ENCODE measurements at regions not wholly inside any gene's neighbourhood (a gene's known extent, or its start where the extent isn't known, plus 50 kb on each side); places are given as distances from the start of the nearest gene placed in this dataset.

- TF ChIP-seq ELK1 (IDR thresholded peaks at IDR 0.05; ENCODE audit: low read depth, low read length): no peak
- no peak for TF ChIP-seq MYC (IDR thresholded peaks at IDR 0.05; ENCODE audit: borderline replicate concordance, low read length)
These were observed 66.1 kb upstream of the FUT8 start (continued) for GRCh38 chr14:65346474-65346873.

- CTCF ChIA-PET: interaction anchor here (1.4 kb wide), 1 partner anchor 14 kb away, joined by 4 read pairs; no protein-coding TSS in a partner anchor
- POLR2A ChIA-PET: no interaction called here
- no peak overlapping the region for H3K27ac ChIP-seq
- H3K4me2 ChIP-seq: no peak overlapping the region
- H3K4me1 ChIP-seq: no peaks in the 10 kb centered on the region
- WGBS (ENCODE audit: missing lambda C conversion rate): 64% methylated on average over 5 of the region's 5 CpGs
- no peak for DNase-seq (ENCODE audit: low read depth in 1 of 2, low spot score in 1 of 2)
- no peak for TF ChIP-seq PBX3 (IDR thresholded peaks at IDR 0.05)
- no peak for TF ChIP-seq ATOH8 (CRISPR knock-in tag; IDR thresholded peaks at IDR 0.05; ENCODE audit: low read depth)
- TF ChIP-seq MAFK (IDR thresholded peaks at IDR 0.05; ENCODE audit: partially characterized antibody): peak; percentile 48
- TF ChIP-seq USF2 (IDR thresholded peaks at IDR 0.05): no peak
- no peak for TF ChIP-seq HES2 (IDR thresholded peaks at IDR 0.05)
- no peaks in the 10 kb centered on the region for H3K9me3 ChIP-seq
- H3K4me3 ChIP-seq: no peak overlapping the region
- ATAC-seq: no peak
- no peak for FAIRE-seq
These were observed 65.6 kb upstream of the FUT8 start for GRCh38 chr14:65346895-65347294.

GRCh38 chr14:65348137-65348536 lies 64.4 kb upstream of the FUT8 start:
- ChIA-PET CTCF (interaction anchor here (0.6 to 1.4 kb wide), 2 partner anchors 13 to 213 kb away, joined by 3 to 4 read pairs; no protein-coding TSS in a partner anchor), POLR2A (interaction anchor here (0.6 to 0.7 kb wide), 2 partner anchors 43 to 164 kb away, joined by 3 read pairs; no protein-coding TSS in a partner anchor)
- WGBS (ENCODE audit: missing lambda C conversion rate): 77% methylated on average over 3 of the region's 3 CpGs
- FAIRE-seq (no peak), ATAC-seq (no peak), DNase-seq (ENCODE audit: low read depth in 1 of 2, low spot score in 1 of 2) (no peak)
- H3K4me3 ChIP-seq: no peak overlapping the region
- no peak overlapping the region; a peak in 1 of 6 replicates for H3K27ac ChIP-seq
- H3K4me2 ChIP-seq: no peak overlapping the region
- peaks cover 5% of the 10 kb centered on the region; the same call in 2 of the 3 replicates for H3K4me1 ChIP-seq
- no peak for TF ChIP-seq REST (IDR thresholded peaks at IDR 0.05)
- TF ChIP-seq EHMT2 (IDR thresholded peaks at IDR 0.05; ENCODE audit: low read depth): no peak
- TF ChIP-seq KDM5A (IDR thresholded peaks at IDR 0.05): no peak
- no peak for TF ChIP-seq ELK1 (IDR thresholded peaks at IDR 0.05; ENCODE audit: low read depth, low read length)
- TF ChIP-seq RCOR1 (IDR thresholded peaks at IDR 0.05; ENCODE audit: low read depth, low read length): no peak
- no peak for TF ChIP-seq EP300 (IDR thresholded peaks at IDR 0.05)
- TF ChIP-seq JUN (IDR thresholded peaks at IDR 0.05): no peak
- no peak for TF ChIP-seq PHF8 (IDR thresholded peaks at IDR 0.05; ENCODE audit: borderline replicate concordance, low read depth)
- no peak for TF ChIP-seq E2F6 (IDR thresholded peaks at IDR 0.05; ENCODE audit: borderline replicate concordance, low read depth)
- TF ChIP-seq GATA3 (IDR thresholded peaks at IDR 0.05; ENCODE audit: borderline replicate concordance): no peak
- TF ChIP-seq ZC3H11A (IDR thresholded peaks at IDR 0.05): no peak
- no peak for TF ChIP-seq HOXB13 (CRISPR knock-in tag; IDR thresholded peaks at IDR 0.05; ENCODE audit: low read depth)
- TF ChIP-seq MYC (IDR thresholded peaks at IDR 0.05; ENCODE audit: borderline replicate concordance, low read length): no peak
- no peak for TF ChIP-seq BCL3 (IDR thresholded peaks at IDR 0.05)
- TF ChIP-seq PBX3 (IDR thresholded peaks at IDR 0.05): no peak
- TF ChIP-seq HOXB5 (CRISPR knock-in tag; IDR thresholded peaks at IDR 0.05): no peak
- no peaks in the 10 kb centered on the region for H3K9me3 ChIP-seq

Data from A549 (cell line).